Parathyroid adenoma (tissue), 2 donors: ENCODE measurements at regions not wholly inside any gene's neighbourhood (a gene's known extent, or its start where the extent isn't known, plus 50 kb on each side); places are given as distances from the start of the nearest gene placed in this dataset.

ENCODE experiments used
- H2AFZ ChIP-seq: fragments of 300-600 bp; sonication (generic); one replicate; pipeline ENCODE4 v1.7.0; 2017; ENCODE audit warnings: antibody characterized with exemption, mild to moderate bottlenecking
- H3K27ac ChIP-seq: fragments of 300-600 bp; sonication (generic); one replicate; pipeline ENCODE4 v1.7.0; 2017
- H3K27me3 ChIP-seq: fragments of 300-600 bp; sonication (generic); one replicate; pipeline ENCODE4 v1.7.0; 2017; ENCODE audit warnings: low read length; ENCODE audit not compliant: control insufficient read depth, insufficient read depth
- H3K36me3 ChIP-seq: fragments of 300-600 bp; sonication (generic); one replicate; pipeline ENCODE4 v1.7.0; 2017; ENCODE audit warnings: low read length; ENCODE audit not compliant: control insufficient read depth, insufficient read depth
- H3K4me1 ChIP-seq: fragments of 300-600 bp; sonication (generic); one replicate; pipeline ENCODE4 v1.7.0; 2017; ENCODE audit warnings: control low read depth
- H3K4me2 ChIP-seq: fragments of 300-600 bp; sonication (generic); one replicate; pipeline ENCODE4 v1.7.0; 2017; ENCODE audit warnings: low read length
- H3K4me3 ChIP-seq: fragments of 300-600 bp; sonication (generic); one replicate; pipeline ENCODE4 v1.7.0; 2017; ENCODE audit warnings: low read depth, low read length
- H3K79me2 ChIP-seq: fragments of 300-600 bp; sonication (generic); one replicate; pipeline ENCODE4 v1.7.0; 2017; ENCODE audit warnings: control low read depth
- H3K9ac ChIP-seq: fragments of 300-600 bp; sonication (generic); one replicate; pipeline ENCODE4 v1.7.0; 2017; ENCODE audit warnings: mild to moderate bottlenecking
- H3K9me3 ChIP-seq: fragments of 300-600 bp; sonication (generic); one replicate; pipeline ENCODE4 v1.7.0; 2017; ENCODE audit warnings: low read length; ENCODE audit not compliant: control insufficient read depth
- TF ChIP-seq, protein P1 (sequence below): fragments of 300-600 bp; sonication (generic); IDR thresholded peaks from one replicate; pipeline ENCODE4 v1.7.0; 2017; ENCODE audit warnings: antibody characterized with exemption, mild to moderate bottlenecking
- donor health status: primary hyperparathyroidism.

DNA sequence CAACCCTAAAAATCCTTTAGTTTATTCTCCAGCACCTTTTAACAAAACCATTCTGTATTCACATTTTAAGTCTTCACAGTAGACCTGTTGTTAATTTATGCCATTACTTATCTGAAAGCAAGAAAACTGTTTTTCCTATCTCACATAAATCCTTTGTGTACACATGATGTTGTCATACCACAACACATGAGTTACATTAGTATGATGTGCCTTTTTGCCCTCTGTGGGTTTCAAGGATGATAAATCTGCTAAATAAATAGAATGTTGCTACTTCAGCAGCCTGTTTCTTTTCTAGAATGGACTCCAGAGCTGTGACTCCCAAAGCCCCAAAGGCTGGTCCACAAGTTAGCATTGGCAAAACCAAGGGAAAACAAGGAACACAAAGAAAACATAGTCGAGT lies 151.6 kb downstream of the SERPINI1 start:
- no peaks in the 10 kb centered on the region for H3K4me1 ChIP-seq
- no peak overlapping the region for H3K27ac ChIP-seq
- H3K4me2 ChIP-seq = no peak overlapping the region
- H2AFZ ChIP-seq = no peak overlapping the region
- H3K36me3 ChIP-seq = no peaks in the 10 kb centered on the region
- no peak overlapping the region for H3K9ac ChIP-seq
- TF ChIP-seq, protein P1, sequence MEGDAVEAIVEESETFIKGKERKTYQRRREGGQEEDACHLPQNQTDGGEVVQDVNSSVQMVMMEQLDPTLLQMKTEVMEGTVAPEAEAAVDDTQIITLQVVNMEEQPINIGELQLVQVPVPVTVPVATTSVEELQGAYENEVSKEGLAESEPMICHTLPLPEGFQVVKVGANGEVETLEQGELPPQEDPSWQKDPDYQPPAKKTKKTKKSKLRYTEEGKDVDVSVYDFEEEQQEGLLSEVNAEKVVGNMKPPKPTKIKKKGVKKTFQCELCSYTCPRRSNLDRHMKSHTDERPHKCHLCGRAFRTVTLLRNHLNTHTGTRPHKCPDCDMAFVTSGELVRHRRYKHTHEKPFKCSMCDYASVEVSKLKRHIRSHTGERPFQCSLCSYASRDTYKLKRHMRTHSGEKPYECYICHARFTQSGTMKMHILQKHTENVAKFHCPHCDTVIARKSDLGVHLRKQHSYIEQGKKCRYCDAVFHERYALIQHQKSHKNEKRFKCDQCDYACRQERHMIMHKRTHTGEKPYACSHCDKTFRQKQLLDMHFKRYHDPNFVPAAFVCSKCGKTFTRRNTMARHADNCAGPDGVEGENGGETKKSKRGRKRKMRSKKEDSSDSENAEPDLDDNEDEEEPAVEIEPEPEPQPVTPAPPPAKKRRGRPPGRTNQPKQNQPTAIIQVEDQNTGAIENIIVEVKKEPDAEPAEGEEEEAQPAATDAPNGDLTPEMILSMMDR = no peak
- H3K27me3 ChIP-seq = no peaks in the 10 kb centered on the region
- no peak overlapping the region for H3K4me3 ChIP-seq
- no peaks in the 10 kb centered on the region for H3K79me2 ChIP-seq
- H3K9me3 ChIP-seq = no peaks in the 10 kb centered on the region

DNA sequence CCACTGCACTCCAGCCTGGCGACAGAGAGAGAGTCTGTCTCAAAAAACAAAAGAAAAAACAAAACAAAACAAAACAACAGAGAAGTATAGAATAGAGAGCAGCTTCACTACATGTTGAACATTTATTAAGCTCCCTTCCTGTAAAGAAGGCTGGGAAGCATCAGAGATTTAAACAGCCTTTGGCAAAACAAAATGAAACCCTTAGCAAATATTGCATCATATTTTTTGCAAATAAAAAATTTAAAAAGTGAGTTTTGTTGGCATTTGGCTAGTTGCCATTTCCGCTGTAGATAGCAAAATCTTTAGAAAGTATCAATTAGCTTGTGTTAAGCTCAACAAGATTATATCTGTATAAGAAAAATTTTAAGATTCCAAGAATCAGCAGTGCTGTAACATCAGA lies 151.2 kb downstream of the SERPINI1 start:
- H3K27ac ChIP-seq = no peak overlapping the region
- no peak overlapping the region for H2AFZ ChIP-seq
- H3K36me3 ChIP-seq = no peaks in the 10 kb centered on the region
- H3K4me1 ChIP-seq = no peaks in the 10 kb centered on the region
- no peak overlapping the region for H3K9ac ChIP-seq
- H3K4me3 ChIP-seq = no peak overlapping the region
- no peaks in the 10 kb centered on the region for H3K79me2 ChIP-seq
- H3K9me3 ChIP-seq = no peaks in the 10 kb centered on the region
- no peaks in the 10 kb centered on the region for H3K27me3 ChIP-seq
- H3K4me2 ChIP-seq = no peak overlapping the region
- TF ChIP-seq, protein P1 = no peak

DNA sequence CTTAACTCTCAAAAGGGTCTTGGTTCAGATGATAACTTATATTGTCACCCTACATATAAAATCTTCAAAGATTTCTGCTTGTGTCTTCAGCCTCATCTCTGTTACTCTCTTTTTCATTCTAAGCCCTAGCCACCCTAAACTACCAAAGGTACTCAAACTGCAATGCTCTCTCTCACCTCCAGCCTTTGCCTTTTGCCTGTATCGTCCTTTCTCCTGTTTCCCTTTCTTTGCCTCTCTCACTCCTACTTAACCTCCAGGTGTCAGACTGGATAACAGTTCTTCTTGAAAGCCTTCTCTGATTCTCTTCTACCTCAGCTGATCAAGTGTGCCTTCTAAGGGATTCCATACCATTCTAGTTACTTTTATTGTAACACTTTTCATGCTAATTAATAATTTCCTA lies 149.8 kb downstream of the SERPINI1 start:
- H2AFZ ChIP-seq = no peak overlapping the region
- no peak overlapping the region for H3K9ac ChIP-seq
- H3K79me2 ChIP-seq = no peaks in the 10 kb centered on the region
- H3K27me3 ChIP-seq = no peaks in the 10 kb centered on the region
- H3K27ac ChIP-seq = no peak overlapping the region
- H3K36me3 ChIP-seq = no peaks in the 10 kb centered on the region
- H3K4me2 ChIP-seq = no peak overlapping the region
- no peaks in the 10 kb centered on the region for H3K9me3 ChIP-seq
- no peaks in the 10 kb centered on the region for H3K4me1 ChIP-seq
- H3K4me3 ChIP-seq = no peak overlapping the region
- TF ChIP-seq, protein P1 = no peak

DNA sequence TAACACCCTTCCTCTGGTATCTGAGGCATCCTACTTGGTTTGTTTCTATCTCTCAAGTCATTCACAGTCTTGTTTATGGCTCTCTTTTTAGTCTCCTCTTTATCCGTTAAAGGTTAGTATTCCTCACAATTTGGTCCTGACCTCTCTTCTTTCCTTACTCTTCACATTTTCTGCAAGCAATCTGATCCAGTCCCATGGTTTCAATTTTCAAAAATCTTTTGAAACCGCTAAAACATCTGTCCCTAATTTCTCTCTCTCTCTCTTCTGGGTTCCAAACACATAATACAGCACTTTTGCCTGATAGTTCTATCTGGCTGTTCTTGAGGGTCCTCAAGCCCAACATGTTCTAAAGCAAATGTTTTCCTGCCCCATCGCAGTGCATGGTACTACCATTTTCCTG lies 149.0 kb downstream of the SERPINI1 start:
- TF ChIP-seq, protein P1 = no peak
- Histone ChIP-seq H3K36me3 (no peaks in the 10 kb centered on the region), H3K9me3 (no peaks in the 10 kb centered on the region), H3K27ac (no peak overlapping the region), H3K27me3 (no peaks in the 10 kb centered on the region), H2AFZ (no peak overlapping the region), H3K79me2 (no peaks in the 10 kb centered on the region), H3K4me3 (no peak overlapping the region), H3K4me1 (no peaks in the 10 kb centered on the region), H3K9ac (no peak overlapping the region), H3K4me2 (no peak overlapping the region)

DNA sequence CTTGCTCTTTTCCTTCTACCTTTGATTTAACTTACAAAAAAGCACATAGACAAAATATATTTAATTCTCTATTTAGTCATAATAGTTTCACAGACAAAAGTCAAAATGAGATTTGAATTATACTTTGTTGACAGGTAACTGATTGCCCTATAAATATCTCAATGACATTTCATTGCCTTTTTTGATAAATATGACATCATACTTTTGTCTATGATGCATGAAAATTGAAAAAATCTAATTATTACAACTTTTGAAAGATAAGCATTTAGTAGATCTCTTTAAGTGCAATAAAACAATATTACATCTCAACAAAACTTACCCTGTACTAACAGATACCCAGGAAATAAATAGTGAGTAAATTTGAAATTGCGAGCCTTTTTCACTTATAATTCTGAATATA lies 147.9 kb downstream of the SERPINI1 start:
- no peak overlapping the region for H3K4me3 ChIP-seq
- H3K4me1 ChIP-seq = no peaks in the 10 kb centered on the region
- H3K79me2 ChIP-seq = no peaks in the 10 kb centered on the region
- H3K36me3 ChIP-seq = no peaks in the 10 kb centered on the region
- H3K9me3 ChIP-seq = no peaks in the 10 kb centered on the region
- H3K27ac ChIP-seq = no peak overlapping the region
- no peaks in the 10 kb centered on the region for H3K27me3 ChIP-seq
- TF ChIP-seq, protein P1 = no peak
- H3K4me2 ChIP-seq = no peak overlapping the region
- no peak overlapping the region for H3K9ac ChIP-seq
- H2AFZ ChIP-seq = no peak overlapping the region
